Upper lobe of left lung (tissue), 4 donors: ENCODE measurements at regions not wholly inside any gene's neighbourhood (a gene's known extent, or its start where the extent isn't known, plus 50 kb on each side); places are given as distances from the start of the nearest gene placed in this dataset.

Experiments
- CTCF ChIP-seq, 6 experiments: fragments of 450-650 bp in 4 of 6; fragments of 200-600 bp in 2 of 6; sonication (generic) in 2 of 6; IDR thresholded peaks; one replicate each; pipeline ENCODE4 v1.5.1; 2016 to 2019; ENCODE audit warnings: antibody characterized with exemption in 6 of 6
- EP300 ChIP-seq, 4 donors: sonication (generic); formaldehyde crosslinking; IDR thresholded peaks; one replicate each; pipeline ENCODE4 v1.5.1; 2017; ENCODE audit warnings: antibody characterized with exemption in 4 of 4, control low read depth in 2 of 4
- POLR2A ChIP-seq, 4 donors: fragments of 450-650 bp; IDR thresholded peaks; one replicate each; pipeline ENCODE4 v1.5.1; 2016 to 2017; ENCODE audit warnings: antibody characterized with exemption in 4 of 4, mild to moderate bottlenecking in 2 of 4
- POLR2AphosphoS5 ChIP-seq, 2 donors: sonication (generic); formaldehyde crosslinking; IDR thresholded peaks; one replicate each; pipeline ENCODE4 v1.5.1; 2017; ENCODE audit warnings: antibody characterized with exemption in 2 of 2

- TF ChIP-seq CTCF (IDR thresholded peaks at IDR 0.05) (no peak), POLR2A (IDR thresholded peaks at IDR 0.05) (no peak), EP300 (IDR thresholded peaks at IDR 0.05) (no peak), POLR2AphosphoS5 (IDR thresholded peaks at IDR 0.05) (no peak)
Observed at GRCh38 chr3:184465883-184466412, 86.1 kb downstream of the CHRD start.
